D721Med (cell line): ENCODE measurements at regions not wholly inside any gene's neighbourhood (a gene's known extent, or its start where the extent isn't known, plus 50 kb on each side); places are given as distances from the start of the nearest gene placed in this dataset.
"Not testable (repeated sequence)": the region's sequence is repeated elsewhere in the genome, so short reads cannot be mapped to it uniquely, and the experiment has no call there.

ENCODE experiments used
- DNase-seq: peaks from one replicate; pipeline ENCODE4 v3.0.0; 2011; ENCODE audit warnings: low spot score; ENCODE audit not compliant: insufficient read length
- FAIRE-seq: peaks from 2 replicates; lab custom pipeline; 2011; peaks lifted over from hg19 to GRCh38; lab: Jason Lieb, UNC

GRCh38 chr16:29094729-29095624 is 110.1 kb downstream of the LAT start:
- DNase-seq, FAIRE-seq: not testable (repeated sequence)

- DNase-seq, FAIRE-seq: not testable (repeated sequence)
Observed at GRCh38 chr16:29094325-29094724, 109.5 kb downstream of the LAT start.

- not testable (repeated sequence) for FAIRE-seq, DNase-seq
Observed at GRCh38 chr16:29089679-29090078, 104.8 kb downstream of the LAT start.

GRCh38 chr16:29087673-29088072 is 102.8 kb downstream of the LAT start:
- FAIRE-seq, DNase-seq: not testable (repeated sequence)

GRCh38 chr16:29081829-29082639 is 97.2 kb downstream of the LAT start:
- not testable (repeated sequence) for DNase-seq, FAIRE-seq

- DNase-seq, FAIRE-seq: not testable (repeated sequence)
Observed at GRCh38 chr16:29074554-29075402, 89.9 kb downstream of the LAT start.

GRCh38 chr16:29062235-29062634 is 77.4 kb downstream of the LAT start:
- not testable (repeated sequence) for DNase-seq, FAIRE-seq

GRCh38 chr16:29061467-29061921 is 76.6 kb downstream of the LAT start:
- DNase-seq, FAIRE-seq: not testable (repeated sequence)

- DNase-seq, FAIRE-seq: not testable (repeated sequence)
Observed at GRCh38 chr16:29060022-29060810, 75.4 kb downstream of the LAT start.

- DNase-seq, FAIRE-seq: not testable (repeated sequence)
Observed at GRCh38 chr16:29059575-29059974, 74.7 kb downstream of the LAT start.
